GM12874 (cell line): ENCODE measurements at regions not wholly inside any gene's neighbourhood (a gene's known extent, or its start where the extent isn't known, plus 50 kb on each side); places are given as distances from the start of the nearest gene placed in this dataset.

ENCODE experiments used
- CTCF ChIP-seq: IDR thresholded peaks from 2 replicates; pipeline ENCODE4 v1.5.1; 2011; ENCODE audit warnings: low read depth, mild to moderate bottlenecking, control low read depth, low read length, moderate library complexity; ENCODE audit not compliant: insufficient read depth

DNA sequence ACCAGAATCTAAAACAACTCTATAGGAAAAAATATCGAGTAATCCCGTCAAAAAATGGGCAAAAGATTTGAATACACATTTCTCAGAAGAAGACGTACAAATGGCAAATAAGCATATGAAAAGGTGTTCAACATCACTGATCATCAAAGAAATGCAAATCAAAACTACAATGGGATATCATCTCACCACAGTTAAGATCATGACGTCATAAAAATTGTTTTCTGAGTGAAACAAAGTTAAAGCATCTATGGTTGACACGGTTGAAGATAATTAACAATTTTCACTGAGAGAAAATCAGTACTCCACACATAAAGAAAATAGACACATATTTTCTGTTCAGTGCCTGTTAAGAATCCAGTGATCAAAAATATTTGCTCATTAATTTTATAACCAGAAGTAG, 1010.8 kb upstream of the ADGRL3 start:
- TF ChIP-seq CTCF, result no peak

GRCh38 chr4:60194214-60194613, 1005.9 kb upstream of the ADGRL3 start:
- no peak for TF ChIP-seq CTCF

- TF ChIP-seq CTCF, result no peak
Observed at GRCh38 chr4:60195256-60195655, 1004.9 kb upstream of the ADGRL3 start.

DNA sequence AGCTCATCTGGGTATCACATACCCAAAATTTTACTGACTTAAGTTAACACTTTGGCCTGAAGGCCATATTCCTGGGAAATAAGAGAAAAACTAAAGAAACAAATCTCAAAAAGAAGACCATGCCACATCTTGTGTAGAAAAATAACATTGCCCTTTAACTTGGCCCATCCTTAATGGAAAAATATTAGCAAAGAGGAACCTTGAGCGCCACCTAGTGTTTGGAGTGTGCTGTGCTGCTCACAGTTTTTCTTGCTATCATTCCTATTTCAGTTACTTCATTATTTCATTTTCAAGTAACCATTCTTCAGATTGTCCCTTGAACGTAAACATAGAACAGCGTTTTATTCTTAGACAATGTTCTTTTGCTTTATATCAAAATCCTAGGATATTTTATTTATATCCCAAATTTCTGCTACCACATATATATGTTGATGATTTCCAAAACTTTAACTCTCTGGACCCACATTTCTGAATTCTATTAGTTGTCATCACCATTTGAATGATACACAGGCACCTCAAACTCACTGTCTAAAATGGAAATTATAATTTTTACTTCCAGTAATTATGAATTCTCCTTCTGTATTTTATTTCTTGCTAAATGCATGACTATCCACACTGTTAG, 999.0 kb upstream of the ADGRL3 start:
- TF ChIP-seq CTCF, result peak; percentile 81

DNA sequence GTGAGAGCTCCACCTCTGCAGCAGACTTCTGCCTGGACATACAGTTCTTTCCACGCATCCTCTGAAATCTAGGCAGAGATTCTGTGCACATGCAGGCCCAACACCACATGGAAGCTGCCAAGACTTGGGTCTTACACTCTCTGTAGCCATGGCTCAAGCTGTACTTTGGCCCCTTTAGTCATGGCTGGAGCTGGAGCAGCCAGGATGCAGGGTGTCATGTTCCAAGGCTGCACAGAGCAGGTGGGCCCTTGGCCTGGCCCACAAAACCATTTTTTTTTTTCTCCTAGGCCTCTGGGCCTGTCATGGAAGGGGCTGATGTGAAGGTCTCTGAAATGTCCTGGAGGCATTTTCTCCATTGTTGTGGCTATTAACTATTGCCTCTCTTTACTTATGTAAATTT, 990.5 kb upstream of the ADGRL3 start:
- no peak for TF ChIP-seq CTCF

GRCh38 chr4:60215906-60216305, 984.2 kb upstream of the ADGRL3 start:
- no peak for TF ChIP-seq CTCF

- no peak for TF ChIP-seq CTCF
Observed at GRCh38 chr4:60216752-60217151, 983.4 kb upstream of the ADGRL3 start.
